ENCODE measurements at regions not wholly inside any gene's neighbourhood (a gene's known extent, or its start where the extent isn't known, plus 50 kb on each side); places are given as distances from the start of the nearest gene placed in this dataset.

- no peak overlapping the region for H3K4me3 ChIP-seq (ENCODE audit: low read depth, low read length)
- no peak for TF ChIP-seq CTCF (IDR thresholded peaks at IDR 0.05; ENCODE audit: low read depth, low read length)
These were observed 712.0 kb downstream of the CETN3 start for GRCh38 chr5:89697581-89697980.

GRCh38 chr5:89695371-89695770 lies 714.2 kb downstream of the CETN3 start:
- no peak for TF ChIP-seq CTCF (IDR thresholded peaks at IDR 0.05; ENCODE audit: low read depth, low read length)
- H3K4me3 ChIP-seq (ENCODE audit: low read depth, low read length), result no peak overlapping the region

GRCh38 chr5:89694026-89694550 lies 715.5 kb downstream of the CETN3 start:
- no peak for TF ChIP-seq CTCF (IDR thresholded peaks at IDR 0.05; ENCODE audit: low read depth, low read length)
- H3K4me3 ChIP-seq (ENCODE audit: low read depth, low read length), result no peak overlapping the region

GRCh38 chr5:89690331-89690730 lies 719.2 kb downstream of the CETN3 start:
- H3K4me3 ChIP-seq (ENCODE audit: low read depth, low read length), result no peak overlapping the region
- no peak for TF ChIP-seq CTCF (IDR thresholded peaks at IDR 0.05; ENCODE audit: low read depth, low read length)

- no peak for TF ChIP-seq CTCF (IDR thresholded peaks at IDR 0.05; ENCODE audit: low read depth, low read length)
- no peak overlapping the region for H3K4me3 ChIP-seq (ENCODE audit: low read depth, low read length)
These were observed 723.3 kb downstream of the CETN3 start for GRCh38 chr5:89686081-89686765.

GRCh38 chr5:89676634-89677033 lies 732.9 kb downstream of the CETN3 start:
- H3K4me3 ChIP-seq (ENCODE audit: low read depth, low read length), result no peak overlapping the region
- no peak for TF ChIP-seq CTCF (IDR thresholded peaks at IDR 0.05; ENCODE audit: low read depth, low read length)

GRCh38 chr5:89673019-89673418 lies 736.5 kb downstream of the CETN3 start:
- H3K4me3 ChIP-seq (ENCODE audit: low read depth, low read length), result no peak overlapping the region
- TF ChIP-seq CTCF (IDR thresholded peaks at IDR 0.05; ENCODE audit: low read depth, low read length), result no peak

Measured in WI38 (cell line).